HEK293 (cell line): ENCODE measurements at regions not wholly inside any gene's neighbourhood (a gene's known extent, or its start where the extent isn't known, plus 50 kb on each side); places are given as distances from the start of the nearest gene placed in this dataset.
"Not testable (repeated sequence)": the region's sequence is repeated elsewhere in the genome, so short reads cannot be mapped to it uniquely, and the experiment has no call there.

Experiments
- CTCF ChIP-seq: fragments of 450-650 bp; formaldehyde crosslinking; IDR thresholded peaks from 2 replicates; pipeline ENCODE4 v1.5.1; 2016; ENCODE audit warnings: missing biosample characterization, missing genetic modification characterization
- KLF10 ChIP-seq: fragments of 450-650 bp; IDR thresholded peaks from 2 replicates; pipeline ENCODE4 v1.5.1; 2018; ENCODE audit warnings: missing biosample characterization, mild to moderate bottlenecking, missing genetic modification characterization
- ZBTB21 ChIP-seq: fragments of 450-650 bp; formaldehyde crosslinking; IDR thresholded peaks from 2 replicates; pipeline ENCODE4 v1.5.1; 2017; ENCODE audit warnings: missing biosample characterization, missing genetic modification characterization
- ZBTB8A ChIP-seq: fragments of 450-650 bp; formaldehyde crosslinking; IDR thresholded peaks from 2 replicates; pipeline ENCODE4 v1.5.1; 2016; ENCODE audit warnings: missing biosample characterization, missing genetic modification characterization
- ZNF239 ChIP-seq: fragments of 450-650 bp; formaldehyde crosslinking; IDR thresholded peaks from 2 replicates; pipeline ENCODE4 v1.5.1; 2016; ENCODE audit warnings: missing biosample characterization, missing genetic modification characterization
- ZNF292 ChIP-seq: fragments of 450-650 bp; formaldehyde crosslinking; IDR thresholded peaks from 2 replicates; pipeline ENCODE4 v1.5.1; 2016; ENCODE audit warnings: low read depth, missing biosample characterization, missing genetic modification characterization, borderline replicate concordance
- ZNF354C ChIP-seq: fragments of 450-650 bp; formaldehyde crosslinking; IDR thresholded peaks from 2 replicates; pipeline ENCODE4 v1.5.1; 2016; ENCODE audit warnings: missing biosample characterization, missing genetic modification characterization, low read depth, borderline replicate concordance
- ZNF792 ChIP-seq: fragments of 450-650 bp; formaldehyde crosslinking; IDR thresholded peaks from 2 replicates; pipeline ENCODE4 v1.5.1; 2016; ENCODE audit warnings: missing biosample characterization, missing genetic modification characterization

- not testable (repeated sequence) for TF ChIP-seq ZNF354C; ZBTB21; CTCF; ZNF239; ZNF792 (tag by site-specific recombination); KLF10; ZBTB8A (tag by site-specific recombination); ZNF292 (tag by site-specific recombination)
Observed at GRCh38 chr15:20363591-20363990, 178.0 kb downstream of the GOLGA6L6 start.
